K562 (cell line): ENCODE measurements at regions not wholly inside any gene's neighbourhood (a gene's known extent, or its start where the extent isn't known, plus 50 kb on each side); places are given as distances from the start of the nearest gene placed in this dataset.

Experiments
- CBX5 ChIP-seq: IDR thresholded peaks from 2 replicates; pipeline ENCODE4 v1.6.1; 2014; ENCODE audit warnings: low read depth, borderline replicate concordance
- TSHZ1 ChIP-seq: fragments of 250-450 bp; sonication (Bioruptor Pico); IDR thresholded peaks from 2 replicates; pipeline ENCODE4 v1.4.0; 2020; ENCODE audit warnings: mild to moderate bottlenecking, moderate library complexity
- ZNF12 ChIP-seq: sonication (generic); formaldehyde crosslinking; IDR thresholded peaks from 2 replicates; pipeline ENCODE4 v1.4.0; 2020; ENCODE audit warnings: mild to moderate bottlenecking, missing genetic modification reagents
- ZNF121 ChIP-seq: sonication (generic); formaldehyde crosslinking; conservative IDR thresholded peaks from 2 replicates; pipeline ENCODE4 v1.8.0; 2022; ENCODE audit warnings: missing genetic modification reagents
- TF ChIP-seq, protein P1 (sequence below), 3 experiments: IDR thresholded peaks in 2 of 3; conservative IDR thresholded peaks in 1 of 3; 2 replicates each; pipeline ENCODE4 v1.5.1; 2011 to 2012; ENCODE audit warnings: low read length in 3 of 3, mild to moderate bottlenecking in 3 of 3, control low read depth in 2 of 3, improper control_type of control experiment in 1 of 3, inconsistent platforms in 1 of 3, low read depth in 1 of 3, mixed read lengths in 1 of 3, moderate library complexity in 1 of 3; ENCODE audit not compliant: insufficient read depth in 2 of 3

DNA sequence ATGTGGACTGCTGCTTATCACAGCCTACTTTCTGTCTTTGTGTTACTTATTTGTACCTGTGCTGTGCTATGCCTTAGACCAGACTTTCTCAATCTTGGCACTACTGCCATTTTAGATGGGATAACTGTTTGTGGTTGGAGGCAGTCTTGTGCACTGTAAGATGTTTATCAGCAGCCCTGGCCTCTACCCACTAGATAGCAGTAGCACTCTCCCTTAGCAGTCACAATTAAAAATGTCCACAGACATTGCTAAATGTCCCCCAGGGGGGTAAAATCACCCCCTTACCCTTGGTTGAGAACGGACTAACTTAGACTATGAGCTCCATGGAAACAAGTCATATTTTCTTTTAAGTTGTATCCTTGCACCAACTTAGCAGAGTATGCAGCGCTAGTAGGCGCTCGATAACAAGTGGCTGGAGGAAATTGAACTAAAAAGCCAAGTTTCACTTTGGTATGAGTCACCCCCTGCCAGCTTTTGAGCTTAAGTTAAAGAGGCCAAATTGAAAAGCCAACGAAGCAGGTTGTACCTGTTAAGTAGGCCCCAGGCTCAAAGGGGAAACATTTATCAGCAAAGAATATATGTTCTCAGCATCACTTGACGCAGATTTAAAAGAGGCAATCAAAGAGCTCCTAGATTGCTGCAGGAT, 304.8 kb upstream of the SORL1-AS1 start:
- TF ChIP-seq TSHZ1 (no peak), CBX5 (no peak), ZNF121 (CRISPR knock-in tag) (no peak), ZNF12 (CRISPR knock-in tag) (no peak)
- TF ChIP-seq, protein P1, sequence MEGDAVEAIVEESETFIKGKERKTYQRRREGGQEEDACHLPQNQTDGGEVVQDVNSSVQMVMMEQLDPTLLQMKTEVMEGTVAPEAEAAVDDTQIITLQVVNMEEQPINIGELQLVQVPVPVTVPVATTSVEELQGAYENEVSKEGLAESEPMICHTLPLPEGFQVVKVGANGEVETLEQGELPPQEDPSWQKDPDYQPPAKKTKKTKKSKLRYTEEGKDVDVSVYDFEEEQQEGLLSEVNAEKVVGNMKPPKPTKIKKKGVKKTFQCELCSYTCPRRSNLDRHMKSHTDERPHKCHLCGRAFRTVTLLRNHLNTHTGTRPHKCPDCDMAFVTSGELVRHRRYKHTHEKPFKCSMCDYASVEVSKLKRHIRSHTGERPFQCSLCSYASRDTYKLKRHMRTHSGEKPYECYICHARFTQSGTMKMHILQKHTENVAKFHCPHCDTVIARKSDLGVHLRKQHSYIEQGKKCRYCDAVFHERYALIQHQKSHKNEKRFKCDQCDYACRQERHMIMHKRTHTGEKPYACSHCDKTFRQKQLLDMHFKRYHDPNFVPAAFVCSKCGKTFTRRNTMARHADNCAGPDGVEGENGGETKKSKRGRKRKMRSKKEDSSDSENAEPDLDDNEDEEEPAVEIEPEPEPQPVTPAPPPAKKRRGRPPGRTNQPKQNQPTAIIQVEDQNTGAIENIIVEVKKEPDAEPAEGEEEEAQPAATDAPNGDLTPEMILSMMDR (IDR thresholded peaks at IDR 0.05 in 2 of 3, conservative IDR thresholded peaks at IDR 0.05 in 1 of 3; ENCODE audit: insufficient read depth in 2 of 3, low read depth in 1 of 3, low read length in 3 of 3): no peak
